HG02610 (cell line): ENCODE measurements at regions not wholly inside any gene's neighbourhood (a gene's known extent, or its start where the extent isn't known, plus 50 kb on each side); places are given as distances from the start of the nearest gene placed in this dataset.
"Not testable (repeated sequence)": the region's sequence is repeated elsewhere in the genome, so short reads cannot be mapped to it uniquely, and the experiment has no call there.

Experiments
- ATAC-seq: cut with Tn5 transposase; IDR thresholded peaks from one replicate; pipeline ENCODE4 v1.9.1; 2021; ENCODE audit warnings: mild to moderate bottlenecking, moderate library complexity; ENCODE audit not compliant: unreplicated experiment

GRCh38 chr5:100398815-100399214, 136.4 kb upstream of the FAM174A start:
- ATAC-seq: not testable (repeated sequence)

GRCh38 chr5:100379254-100379858, 155.8 kb upstream of the FAM174A start:
- ATAC-seq: not testable (repeated sequence)

GRCh38 chr5:100364757-100365478, 170.3 kb upstream of the FAM174A start:
- ATAC-seq: not testable (repeated sequence)

GRCh38 chr5:100364343-100364742, 170.8 kb upstream of the FAM174A start:
- not testable (repeated sequence) for ATAC-seq

- not testable (repeated sequence) for ATAC-seq
Observed at GRCh38 chr5:100359998-100360397, 175.2 kb upstream of the FAM174A start.

GRCh38 chr5:100346269-100346668, 188.9 kb upstream of the FAM174A start:
- not testable (repeated sequence) for ATAC-seq

- ATAC-seq: not testable (repeated sequence)
Observed at GRCh38 chr5:100341485-100341884, 193.7 kb upstream of the FAM174A start.

- ATAC-seq: no peak
Observed at GRCh38 chr5:100322483-100322882, 212.7 kb upstream of the FAM174A start.

- no peak for ATAC-seq
Observed at GRCh38 chr5:100319885-100320284, 215.3 kb upstream of the FAM174A start.

GRCh38 chr5:100313657-100314056, 221.5 kb upstream of the FAM174A start:
- no peak for ATAC-seq

GRCh38 chr5:100311806-100312205, 223.4 kb upstream of the FAM174A start:
- no peak for ATAC-seq

GRCh38 chr5:100306000-100306399, 229.2 kb upstream of the FAM174A start:
- ATAC-seq: no peak

- no peak for ATAC-seq
Observed at GRCh38 chr5:100303216-100303615, 232.0 kb upstream of the FAM174A start.

- no peak for ATAC-seq
Observed at GRCh38 chr5:100299261-100299660, 235.9 kb upstream of the FAM174A start.

GRCh38 chr5:100276071-100276470, 259.1 kb upstream of the FAM174A start:
- ATAC-seq: no peak

GRCh38 chr5:100275631-100276030, 259.5 kb upstream of the FAM174A start:
- ATAC-seq: no peak

- no peak for ATAC-seq
Observed at GRCh38 chr5:100273846-100274580, 261.2 kb upstream of the FAM174A start.

GRCh38 chr5:100270023-100270771, 265.0 kb upstream of the FAM174A start:
- no peak for ATAC-seq

GRCh38 chr5:100260968-100261367, 274.2 kb upstream of the FAM174A start:
- ATAC-seq: no peak

GRCh38 chr5:100252944-100253343, 282.2 kb upstream of the FAM174A start:
- ATAC-seq: no peak

GRCh38 chr5:100252037-100252436, 283.1 kb upstream of the FAM174A start:
- no peak for ATAC-seq
